ENCODE measurements at regions not wholly inside any gene's neighbourhood (a gene's known extent, or its start where the extent isn't known, plus 50 kb on each side); places are given as distances from the start of the nearest gene placed in this dataset.

- FAIRE-seq (no peak), ATAC-seq (no peak), DNase-seq (ENCODE audit: low read depth in 1 of 2, low spot score in 1 of 2) (no peak)
- POLR2A ChIA-PET = no interaction called here
- 0% methylated on average over 2 of the region's 2 CpGs for WGBS (ENCODE audit: missing lambda C conversion rate)
- H3K9me3 ChIP-seq = no peaks in the 10 kb centered on the region
- TF ChIP-seq BHLHE40 (IDR thresholded peaks at IDR 0.05; ENCODE audit: low read depth, low read length) (no peak), HOXA7 (CRISPR knock-in tag; IDR thresholded peaks at IDR 0.05) (no peak), NR3C1 (IDR thresholded peaks at IDR 0.05) (no peak), ZC3H11A (IDR thresholded peaks at IDR 0.05) (no peak), HDAC2 (IDR thresholded peaks at IDR 0.05) (no peak), RNF2 (IDR thresholded peaks at IDR 0.05; ENCODE audit: borderline replicate concordance, low read depth) (no peak), TFCP2L1 (CRISPR knock-in tag; IDR thresholded peaks at IDR 0.05) (no peak), FOSB (CRISPR knock-in tag; IDR thresholded peaks at IDR 0.05) (no peak), CEBPB (IDR thresholded peaks at IDR 0.05) (no peak), RARB (CRISPR knock-in tag; IDR thresholded peaks at IDR 0.05) (no peak), ATOH8 (CRISPR knock-in tag; IDR thresholded peaks at IDR 0.05; ENCODE audit: low read depth) (no peak), USF2 (IDR thresholded peaks at IDR 0.05) (no peak), MAZ (IDR thresholded peaks at IDR 0.05; ENCODE audit: borderline replicate concordance, low read depth, low read length) (no peak), CBX8 (IDR thresholded peaks at IDR 0.05) (no peak)
- H3K27ac ChIP-seq = no peak overlapping the region
- CTCF ChIA-PET = no interaction called here
- no peaks in the 10 kb centered on the region for H3K4me1 ChIP-seq
- no peak overlapping the region for H3K4me2 ChIP-seq
- no peak overlapping the region for H3K4me3 ChIP-seq
Observed at GRCh38 chrX:5730556-5730955, 498.1 kb downstream of the NLGN4X start.

- DNase-seq (ENCODE audit: low read depth in 1 of 2, low spot score in 1 of 2) (no peak), FAIRE-seq (no peak), ATAC-seq (no peak)
- Histone ChIP-seq H3K4me1 (no peaks in the 10 kb centered on the region), H3K27ac (no peak overlapping the region), H3K4me2 (no peak overlapping the region), H3K9me3 (no peaks in the 10 kb centered on the region), H3K4me3 (no peak overlapping the region)
- CTCF ChIA-PET = no interaction called here
- POLR2A ChIA-PET = no interaction called here
- 19% methylated on average over 5 of the region's 5 CpGs for WGBS (ENCODE audit: missing lambda C conversion rate)
- no peak for TF ChIP-seq HOXA7 (CRISPR knock-in tag; IDR thresholded peaks at IDR 0.05)
- no peak for TF ChIP-seq KDM5A (IDR thresholded peaks at IDR 0.05)
- TF ChIP-seq MAFK (IDR thresholded peaks at IDR 0.05; ENCODE audit: partially characterized antibody) = no peak
- no peak for TF ChIP-seq NR3C1 (IDR thresholded peaks at IDR 0.05)
- no peak for TF ChIP-seq HOXB13 (CRISPR knock-in tag; IDR thresholded peaks at IDR 0.05; ENCODE audit: low read depth)
- no peak for TF ChIP-seq PHF8 (IDR thresholded peaks at IDR 0.05; ENCODE audit: borderline replicate concordance, low read depth)
- TF ChIP-seq BHLHE40 (IDR thresholded peaks at IDR 0.05; ENCODE audit: low read depth, low read length) = no peak
- TF ChIP-seq HES2 (IDR thresholded peaks at IDR 0.05) = no peak
- TF ChIP-seq RAD21 (conservative IDR thresholded peaks at IDR 0.05 in 1 of 2, IDR thresholded peaks at IDR 0.05 in 1 of 2) = no peak
- TF ChIP-seq PBX3 (IDR thresholded peaks at IDR 0.05) = no peak
- no peak for TF ChIP-seq TP53 (CRISPR knock-in tag; IDR thresholded peaks at IDR 0.05)
- no peak for TF ChIP-seq MYC (IDR thresholded peaks at IDR 0.05; ENCODE audit: borderline replicate concordance, low read length)
- TF ChIP-seq RCOR1 (IDR thresholded peaks at IDR 0.05; ENCODE audit: low read depth, low read length) = no peak
- TF ChIP-seq TFCP2L1 (CRISPR knock-in tag; IDR thresholded peaks at IDR 0.05) = no peak
- TF ChIP-seq E2F6 (IDR thresholded peaks at IDR 0.05; ENCODE audit: borderline replicate concordance, low read depth) = no peak
Observed at GRCh38 chrX:5726224-5726623, 502.4 kb downstream of the NLGN4X start.

Data from A549 (cell line).